Calu3 (cell line): ENCODE measurements at regions not wholly inside any gene's neighbourhood (a gene's known extent, or its start where the extent isn't known, plus 50 kb on each side); places are given as distances from the start of the nearest gene placed in this dataset.

Source experiments
- BruUV-seq: library from RNA; stranded (reverse); fragments of 400-500 nt; replicated peaks from 2 replicates; lab custom pipeline; 2021; lab: Mats Ljungman, UMichigan
- CTCF ChIA-PET: fragments of 300-600 bp; sonication (Branson Sonifier 250); formaldehyde crosslinking; loops from one replicate; lab custom pipeline; 2022; ENCODE audit warnings: antibody characterized with exemption; lab: Charles Lee
- DNase-seq: peaks from one replicate; pipeline ENCODE4 v3.0.0; 2022
- H3K27ac Mint-ChIP-seq: one replicate; pipeline ENCODE4 v1.8.0; 2022; ENCODE audit warnings: mixed read lengths; ENCODE audit not compliant: unreplicated experiment
- H3K27me3 Mint-ChIP-seq: one replicate; pipeline ENCODE4 v1.8.0; 2022; ENCODE audit warnings: mixed read lengths; ENCODE audit not compliant: unreplicated experiment
- H3K36me3 Mint-ChIP-seq: one replicate; pipeline ENCODE4 v1.8.0; 2022; ENCODE audit warnings: mild to moderate bottlenecking, moderate library complexity, mixed read lengths; ENCODE audit not compliant: insufficient read depth, unreplicated experiment
- H3K4me1 Mint-ChIP-seq: one replicate; pipeline ENCODE4 v1.8.0; 2022; ENCODE audit warnings: mild to moderate bottlenecking, low read depth, mixed read lengths; ENCODE audit not compliant: unreplicated experiment
- H3K4me3 Mint-ChIP-seq: one replicate; pipeline ENCODE4 v1.8.0; 2022; ENCODE audit warnings: mild to moderate bottlenecking, low read depth, moderate library complexity, mixed read lengths; ENCODE audit not compliant: unreplicated experiment
- H3K9me3 Mint-ChIP-seq: one replicate; pipeline ENCODE4 v1.8.0; 2022; ENCODE audit warnings: low read depth, mixed read lengths; ENCODE audit not compliant: unreplicated experiment
- CTCF ChIP-seq: fragments of 200-600 bp; IDR thresholded peaks from one replicate; pipeline ENCODE4 v1.8.0; 2022; ENCODE audit warnings: antibody characterized with exemption; ENCODE audit not compliant: unreplicated experiment
- intact Hi-C: fragments of 100-400 bp; cut with micrococcal nuclease; formaldehyde crosslinking; loops from one replicate; pipeline ENCODE4 v1.10.0; 2022; ENCODE audit not compliant: unreplicated experiment

GRCh38 chr2:8132351-8132831 lies 549.5 kb upstream of the ID2 start:
- Mint-ChIP-seq H3K9me3 (peaks cover 6% of the 10 kb centered on the region), H3K27me3 (no peaks in the 10 kb centered on the region), H3K27ac (no peak overlapping the region), H3K4me3 (no peak overlapping the region), H3K36me3 (no peaks in the 10 kb centered on the region), H3K4me1 (no peaks in the 10 kb centered on the region)
- BruUV-seq: no TSS peak
- CTCF ChIA-PET: no interaction called here
- intact Hi-C loops: no loop called here
- TF ChIP-seq CTCF: no peak
- DNase-seq: no peak

GRCh38 chr2:8132879-8133278 lies 549.0 kb upstream of the ID2 start:
- Mint-ChIP-seq H3K4me3 (no peak overlapping the region), H3K27me3 (no peaks in the 10 kb centered on the region), H3K27ac (no peak overlapping the region), H3K9me3 (peaks cover 6% of the 10 kb centered on the region), H3K4me1 (no peaks in the 10 kb centered on the region), H3K36me3 (no peaks in the 10 kb centered on the region)
- no TSS peak for BruUV-seq
- TF ChIP-seq CTCF: no peak
- no peak for DNase-seq
- CTCF ChIA-PET: interaction anchor here (0.9 kb wide), 1 partner anchor 9 kb away, joined by 3 read pairs; no protein-coding TSS in a partner anchor
- intact Hi-C loops: no loop called here

GRCh38 chr2:8133363-8133762 lies 548.5 kb upstream of the ID2 start:
- intact Hi-C loops: no loop called here
- Mint-ChIP-seq H3K4me3 (no peak overlapping the region), H3K4me1 (no peaks in the 10 kb centered on the region), H3K9me3 (peaks cover 5% of the 10 kb centered on the region), H3K27ac (no peak overlapping the region), H3K27me3 (no peaks in the 10 kb centered on the region), H3K36me3 (no peaks in the 10 kb centered on the region)
- no peak for DNase-seq
- CTCF ChIA-PET: interaction anchor here (0.9 kb wide), 1 partner anchor 9 kb away, joined by 3 read pairs; no protein-coding TSS in a partner anchor
- no peak for TF ChIP-seq CTCF
- no TSS peak for BruUV-seq

GRCh38 chr2:8133913-8134472 lies 547.9 kb upstream of the ID2 start:
- no peaks in the 10 kb centered on the region for H3K36me3 Mint-ChIP-seq
- BruUV-seq: no TSS peak
- H3K9me3 Mint-ChIP-seq: peaks cover 2% of the 10 kb centered on the region
- H3K27ac Mint-ChIP-seq: no peak overlapping the region
- intact Hi-C loops: no loop called here
- H3K4me3 Mint-ChIP-seq: no peak overlapping the region
- DNase-seq: no peak
- no peak for TF ChIP-seq CTCF
- no peaks in the 10 kb centered on the region for H3K4me1 Mint-ChIP-seq
- CTCF ChIA-PET: interaction anchor here (0.9 kb wide), 1 partner anchor 8 kb away, joined by 3 read pairs; no protein-coding TSS in a partner anchor
- no peaks in the 10 kb centered on the region for H3K27me3 Mint-ChIP-seq
